Heart left ventricle (tissue), 16 donors: ENCODE measurements at regions not wholly inside any gene's neighbourhood (a gene's known extent, or its start where the extent isn't known, plus 50 kb on each side); places are given as distances from the start of the nearest gene placed in this dataset.
A peak's percentile ranks its signal among the peaks of the same experiment; 100 is the strongest.

Source experiments
- ATAC-seq, 4 donors: fragments of 200-7000 bp; cut with Tn5 transposase; one replicate each; pipeline ENCODE4 v1.9.1; 2020 to 2022; ENCODE audit warnings: moderate library complexity in 4 of 4, mild to moderate bottlenecking in 3 of 4, moderate number of reproducible peaks in 1 of 4
- DNase-seq, 5 donors: peaks; one replicate each; pipeline ENCODE4 v3.0.0-alpha.2; 2020
- H3K27ac ChIP-seq, 12 donors: fragments of 200-600 bp; sonication (generic) in 4 of 12; one replicate each; pipeline versions ENCODE4 v1.5.0 to v1.8.0; 2016 to 2022; ENCODE audit warnings: mild to moderate bottlenecking in 2 of 12
- H3K27me3 ChIP-seq, 9 donors: fragments of 200-600 bp; sonication (generic) in 2 of 9; one replicate each; pipeline versions ENCODE4 v1.5.1 to v1.8.0; 2016 to 2022; ENCODE audit warnings: mild to moderate bottlenecking in 3 of 9
- H3K36me3 ChIP-seq, 9 donors: fragments of 200-600 bp; sonication (generic) in 2 of 9; one replicate each; pipeline versions ENCODE4 v1.5.0 to v1.8.0; 2018 to 2022; ENCODE audit warnings: mild to moderate bottlenecking in 2 of 9
- H3K4me1 ChIP-seq, 12 donors: fragments of 200-600 bp; sonication (generic) in 4 of 12; one replicate each; pipeline versions ENCODE4 v1.5.0 to v1.8.0; 2016 to 2022; ENCODE audit warnings: mild to moderate bottlenecking in 3 of 12
- H3K4me3 ChIP-seq, 12 donors: fragments of 200-600 bp; sonication (generic) in 4 of 12; one replicate each; pipeline versions ENCODE4 v1.5.0 to v1.8.0; 2017 to 2022; ENCODE audit warnings: mild to moderate bottlenecking in 9 of 12, moderate library complexity in 4 of 12
- H3K9me3 ChIP-seq, 12 donors: fragments of 200-600 bp; sonication (generic) in 4 of 12; one replicate each; pipeline versions ENCODE4 v1.5.0 to v1.8.0; 2016 to 2022; ENCODE audit warnings: mild to moderate bottlenecking in 1 of 12
- CTCF ChIP-seq, 12 donors: fragments of 200-600 bp; sonication (generic) in 4 of 12; IDR thresholded peaks; one replicate each; pipeline versions ENCODE4 v1.5.0 to v1.8.0; 2018 to 2022; ENCODE audit warnings: antibody characterized with exemption in 12 of 12, mild to moderate bottlenecking in 5 of 12
- POLR2A ChIP-seq, 2 donors: fragments of 450-650 bp; IDR thresholded peaks; one replicate each; pipeline ENCODE4 v1.6.1; 2017; ENCODE audit warnings: antibody characterized with exemption in 2 of 2, mild to moderate bottlenecking in 2 of 2, moderate library complexity in 2 of 2
- WGBS, 4 donors: extraction: QIAGEN DNeasy Blood & Tissue Kit in 2 of 4; methylation state at CpG; one replicate each; pipeline versions ENCODE4 v1.1.5 to v1.1.7; 2013 to 2018; 5-methylcytosine and 5-hydroxymethylcytosine counted together
- intact Hi-C, 10 donors: fragments of 100-400 bp; cut with DNase I; formaldehyde crosslinking; loops; one replicate each; pipeline versions ENCODE4 v1.11.1 to v1.14.2; 2022
- donor health status: ischemic (EF 13 %, LVEDD 7.1; RV severe dilation, severe dysfunction).
- donor health status: healthy with polysubstance abuse.
- donor health status: DM: no; HTN: yes; CAD: no.
- donor health status: DM: no; HTN: no; CAD: no.
- donor health status: ischemic (EF 25% LVEDD 6.9; RV normal size, moderate dysfunction).
- donor health status: ischemic (EF 25% LVEDD 5.7; RV mildly dilated, moderate dysfunction).
- donor health status: healthy.
- donor health status: DM: yes; HTN: yes; CAD: no.
- donor health status: ischemic (EF 35%, LVEDD 5.7; RV mildly dilated, moderate dysfunction).
- donor health status: nonischemic (EF 11% LVEDD 7.7; RV severe dilation, severe dysfunction).
- donor health status: DM: yes; HTN: yes; CAD: no.
- donor health status: PGD.
- donor health status: ischemic (EF 29% LVEDD 5.4; RV normal size, mild dysfunction).
- donor health status: nonischemic (EF 23%, LVEDD 6.1; RV moderate dilation, normal function).

DNA sequence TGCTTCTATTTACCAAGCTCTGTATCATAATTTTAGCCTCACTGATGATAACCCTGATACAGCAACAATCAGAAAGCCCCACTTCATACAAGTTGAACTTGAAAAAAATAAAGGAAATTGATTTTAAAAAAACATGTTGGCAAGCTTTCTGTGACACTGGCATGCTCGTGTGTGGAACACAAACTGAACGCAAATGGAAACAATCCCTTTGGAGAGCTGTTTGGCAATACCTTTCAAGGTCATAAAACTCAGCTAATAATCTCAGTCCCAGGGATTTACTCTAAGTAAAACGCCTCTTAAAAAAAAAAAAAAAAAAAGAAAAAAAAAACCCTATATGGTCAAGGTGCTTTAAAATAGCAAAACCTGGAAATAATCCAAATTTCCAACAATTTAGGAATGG is 166.7 kb upstream of the BCL6 start:
- Histone ChIP-seq H3K4me1 (peaks cover 0 to 19% (median 2%) of the 10 kb centered on the region in 12 donors), H3K27ac (peak overlapping the region in 1 of 12 donors; percentile 73), H3K9me3 (no peaks in the 10 kb centered on the region), H3K27me3 (no peaks in the 10 kb centered on the region), H3K4me3 (no peak overlapping the region), H3K36me3 (no peaks in the 10 kb centered on the region)
- intact Hi-C loops = loop anchor here in 1 of 10 donors (10.0 kb wide), 1 partner anchor 127 kb away; no protein-coding TSS in a partner anchor
- ATAC-seq = no peak
- WGBS, 4 donors = 42 to 63% (median 50%) methylated on average over 3 of the region's 3 CpGs
- DNase-seq = no peak
- TF ChIP-seq POLR2A (IDR thresholded peaks at IDR 0.05) = no peak
- no peak for TF ChIP-seq CTCF (IDR thresholded peaks at IDR 0.05)

DNA sequence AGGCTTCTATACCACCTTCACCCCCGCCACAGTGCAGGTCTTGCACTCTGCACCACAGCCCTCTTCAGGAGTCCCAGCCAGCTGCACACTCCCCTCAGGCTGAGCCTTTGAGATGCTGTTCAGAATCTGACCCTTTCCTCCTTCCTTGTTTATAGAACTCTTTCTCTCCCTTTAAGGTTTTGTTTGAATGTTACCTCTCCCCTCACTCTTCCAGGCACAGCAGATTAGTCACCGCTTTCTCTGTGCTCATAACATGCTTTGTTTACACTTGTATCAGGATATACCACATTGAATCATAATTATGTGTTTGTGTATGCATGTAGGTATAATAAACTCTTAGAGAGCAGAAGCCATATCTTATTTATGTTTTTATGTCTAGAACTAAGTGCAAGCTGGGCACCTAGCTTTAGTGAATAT is 168.4 kb upstream of the BCL6 start:
- H3K27ac ChIP-seq = peak overlapping the region in 6 of 12 donors; percentile 27 to 73 (median 60)
- intact Hi-C loops = loop anchor here in 1 of 10 donors (10.0 kb wide), 1 partner anchor 129 kb away; no protein-coding TSS in a partner anchor

GRCh38 chr3:187914231-187914630 is 169.0 kb upstream of the BCL6 start:
- intact Hi-C loops = loop anchor here in 1 of 10 donors (10.0 kb wide), 1 partner anchor 129 kb away; no protein-coding TSS in a partner anchor
- no peaks in the 10 kb centered on the region for H3K36me3 ChIP-seq
- H3K27me3 ChIP-seq = no peaks in the 10 kb centered on the region
- 54 to 62% (median 57%) methylated on average over 7 of the region's 7 CpGs for WGBS, 4 donors
- no peak overlapping the region for H3K4me3 ChIP-seq
- ATAC-seq = peak; percentile 62 to 74 (median 68)
- H3K4me1 ChIP-seq = peaks cover 0 to 33% (median 2%) of the 10 kb centered on the region in 12 donors
- H3K9me3 ChIP-seq = no peaks in the 10 kb centered on the region
- H3K27ac ChIP-seq = peak overlapping the region in 10 of 12 donors; percentile 4 to 73 (median 36)
- TF ChIP-seq CTCF (IDR thresholded peaks at IDR 0.05) = no peak
- peak in 3 of 5 donors; percentile 21 to 34 (median 31) for DNase-seq

More for the DNA sequence above, 168.4 kb upstream of the BCL6 start:
- H3K4me1 ChIP-seq = peaks cover 0 to 29% (median 2%) of the 10 kb centered on the region in 12 donors
- TF ChIP-seq POLR2A (IDR thresholded peaks at IDR 0.05) = no peak
- no peak for TF ChIP-seq CTCF (IDR thresholded peaks at IDR 0.05)
- DNase-seq (no peak), ATAC-seq (no peak)
- no peak overlapping the region for H3K4me3 ChIP-seq
- 88 to 91% (median 88%) methylated on average over 2 of the region's 2 CpGs for WGBS, 4 donors
- no peaks in the 10 kb centered on the region for H3K27me3 ChIP-seq
- H3K9me3 ChIP-seq = no peaks in the 10 kb centered on the region
- H3K36me3 ChIP-seq = no peaks in the 10 kb centered on the region

DNA sequence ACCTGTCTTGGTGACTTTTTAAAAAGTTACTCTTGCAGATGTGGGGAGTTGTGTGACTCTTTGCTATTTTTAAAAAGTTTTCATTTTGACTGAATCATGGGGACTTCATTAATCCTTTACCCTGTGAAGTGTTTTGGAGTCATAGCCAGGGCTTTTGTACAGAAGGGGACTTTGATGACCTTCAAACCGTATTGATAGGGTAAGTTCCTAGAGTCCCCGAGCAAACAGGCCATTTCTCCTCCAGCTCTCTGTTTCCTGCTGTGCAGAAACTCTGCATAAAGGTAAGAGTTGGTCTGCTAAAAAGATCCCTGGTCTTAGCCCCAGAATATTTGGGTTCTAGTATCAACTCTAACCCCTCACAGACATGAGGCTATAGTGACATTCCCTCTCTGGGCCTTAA is 170.8 kb upstream of the BCL6 start:
- Histone ChIP-seq H3K27me3 (no peaks in the 10 kb centered on the region), H3K36me3 (no peaks in the 10 kb centered on the region), H3K4me3 (no peak overlapping the region), H3K9me3 (no peaks in the 10 kb centered on the region), H3K27ac (no peak overlapping the region), H3K4me1 (peaks cover 0 to 39% (median 2%) of the 10 kb centered on the region in 12 donors)
- DNase-seq = no peak
- no peak for ATAC-seq
- intact Hi-C loops = loop anchor here in 2 of 10 donors (5.0 to 10.0 kb wide), 2 partner anchors 131 to 149 kb away; no protein-coding TSS in a partner anchor
- TF ChIP-seq POLR2A (IDR thresholded peaks at IDR 0.05) (no peak), CTCF (IDR thresholded peaks at IDR 0.05) (no peak)
- 21 to 31% (median 27%) methylated on average over 2 of the region's 2 CpGs for WGBS, 4 donors
